Osteoblast (primary cell): ENCODE measurements at regions not wholly inside any gene's neighbourhood (a gene's known extent, or its start where the extent isn't known, plus 50 kb on each side); places are given as distances from the start of the nearest gene placed in this dataset.

Experiments used
- DNase-seq: peaks from one replicate; pipeline ENCODE4 v3.0.0; 2011; ENCODE audit warnings: low spot score, mixed read lengths; ENCODE audit not compliant: insufficient read length; ENCODE audit errors: missing footprints
- H2AFZ ChIP-seq: 2 replicates; pipeline ENCODE4 v1.6.0; 2011; ENCODE audit warnings: mild to moderate bottlenecking, low read length
- H3K27ac ChIP-seq: 2 replicates; pipeline ENCODE4 v1.5.1; 2011; ENCODE audit warnings: mild to moderate bottlenecking, low read depth, low read length, moderate library complexity
- H3K27me3 ChIP-seq: 2 replicates; pipeline ENCODE4 v1.6.0; 2012; ENCODE audit warnings: mild to moderate bottlenecking, control low read depth, inconsistent platforms, low read length, moderate library complexity; ENCODE audit not compliant: insufficient read depth
- H3K36me3 ChIP-seq: 2 replicates; pipeline ENCODE4 v1.5.1; 2011; ENCODE audit warnings: mild to moderate bottlenecking, low read length, control low read depth, moderate library complexity; ENCODE audit not compliant: insufficient read depth
- H3K4me1 ChIP-seq: 2 replicates; pipeline ENCODE4 v1.5.1; 2011; ENCODE audit warnings: mild to moderate bottlenecking, low read length, control low read depth, moderate library complexity; ENCODE audit not compliant: insufficient read depth
- H3K4me2 ChIP-seq: 2 replicates; pipeline ENCODE4 v1.6.0; 2011; ENCODE audit warnings: mild to moderate bottlenecking, low read length; ENCODE audit not compliant: insufficient read depth
- H3K4me3 ChIP-seq: fragments of 200-600 bp; sonication (generic); 3 replicates; pipeline ENCODE4 v1.5.1; 2012; ENCODE audit warnings: mild to moderate bottlenecking, low read length, inconsistent platforms; ENCODE audit not compliant: insufficient read depth
- H3K79me2 ChIP-seq: 2 replicates; pipeline ENCODE4 v1.6.0; 2012; ENCODE audit warnings: mild to moderate bottlenecking, low read length, control low read depth, inconsistent platforms; ENCODE audit not compliant: insufficient read depth
- H3K9me3 ChIP-seq: 2 replicates; pipeline ENCODE4 v1.5.1; 2011; ENCODE audit warnings: low read depth, low read length, control low read depth
- H4K20me1 ChIP-seq: 2 replicates; pipeline ENCODE4 v1.6.0; 2012; ENCODE audit warnings: mild to moderate bottlenecking, low read length, control low read depth; ENCODE audit not compliant: insufficient read depth
- CTCF ChIP-seq: IDR thresholded peaks from 2 replicates; pipeline ENCODE4 v1.5.1; 2011; ENCODE audit warnings: mild to moderate bottlenecking, low read depth, low read length, moderate library complexity; ENCODE audit errors: extremely low read depth

DNA sequence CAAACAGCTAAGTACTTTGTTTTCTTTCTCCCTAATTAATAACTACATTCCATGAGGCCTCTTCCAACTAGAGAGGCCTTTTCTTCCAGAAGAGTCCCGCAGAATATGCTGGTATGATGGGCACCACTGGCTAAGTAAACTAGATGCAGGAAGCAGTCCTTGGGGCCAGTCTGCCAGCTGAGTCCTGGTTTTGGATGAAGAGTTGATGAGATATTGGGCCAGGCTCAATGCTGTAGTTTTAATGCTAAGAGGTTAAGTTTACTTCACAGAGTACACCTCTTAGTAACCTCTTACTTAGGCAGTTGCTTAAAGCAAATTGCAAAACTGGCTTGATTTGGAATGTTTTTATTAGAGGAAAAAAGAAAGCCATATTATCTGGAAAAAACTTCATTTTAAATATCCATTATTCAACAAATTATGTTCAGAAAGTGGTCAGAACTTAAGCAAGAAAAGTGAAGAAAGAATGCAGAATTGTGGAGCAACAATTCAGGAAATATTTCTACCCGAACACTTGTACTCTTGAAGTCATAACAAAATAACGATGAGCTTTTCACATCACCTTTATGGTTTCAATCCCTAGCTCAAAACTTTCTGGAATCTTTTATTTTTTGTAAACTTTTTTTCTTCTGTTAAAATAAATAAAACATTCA lies 178.4 kb upstream of the CDIN1 start:
- TF ChIP-seq CTCF: no peak
- no peak overlapping the region for H3K27ac ChIP-seq
- H3K36me3 ChIP-seq: no peaks in the 10 kb centered on the region
- no peaks in the 10 kb centered on the region for H3K4me1 ChIP-seq
- H2AFZ ChIP-seq: peak overlapping the region; percentile 78
- peak overlapping the region; percentile 81 for H3K4me2 ChIP-seq
- H3K9me3 ChIP-seq: no peaks in the 10 kb centered on the region
- no peak overlapping the region for H3K4me3 ChIP-seq
- H3K79me2 ChIP-seq: no peaks in the 10 kb centered on the region
- H3K27me3 ChIP-seq: no peaks in the 10 kb centered on the region
- DNase-seq: no peak
- no peaks in the 10 kb centered on the region for H4K20me1 ChIP-seq

DNA sequence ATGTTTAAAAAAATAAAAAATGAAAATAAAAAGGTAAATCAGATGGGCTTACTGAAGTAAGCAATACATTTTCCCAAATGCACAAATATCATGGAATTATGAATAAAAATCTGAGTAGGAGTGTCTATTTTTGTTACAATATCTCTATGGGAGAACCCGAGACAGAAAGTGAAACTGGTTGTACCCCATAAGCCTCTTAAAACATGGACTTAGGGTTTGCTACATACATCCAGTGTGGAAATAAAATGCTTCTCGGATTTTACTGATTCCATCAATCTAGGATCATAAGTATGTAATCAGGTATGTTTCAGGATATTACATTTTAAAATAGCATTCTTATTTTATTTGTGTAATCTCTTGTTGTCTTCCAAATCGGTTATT lies 177.8 kb upstream of the CDIN1 start:
- H3K9me3 ChIP-seq: no peaks in the 10 kb centered on the region
- H3K4me3 ChIP-seq: peak overlapping the region; percentile 66
- no peaks in the 10 kb centered on the region for H4K20me1 ChIP-seq
- H3K79me2 ChIP-seq: no peaks in the 10 kb centered on the region
- H3K4me1 ChIP-seq: peaks cover 3% of the 10 kb centered on the region
- no peak for DNase-seq
- peak overlapping the region; percentile 83 for H2AFZ ChIP-seq
- H3K27ac ChIP-seq: peak overlapping the region; percentile 9
- no peak for TF ChIP-seq CTCF
- H3K27me3 ChIP-seq: no peaks in the 10 kb centered on the region
- peak overlapping the region; percentile 81 for H3K4me2 ChIP-seq
- H3K36me3 ChIP-seq: no peaks in the 10 kb centered on the region

DNA sequence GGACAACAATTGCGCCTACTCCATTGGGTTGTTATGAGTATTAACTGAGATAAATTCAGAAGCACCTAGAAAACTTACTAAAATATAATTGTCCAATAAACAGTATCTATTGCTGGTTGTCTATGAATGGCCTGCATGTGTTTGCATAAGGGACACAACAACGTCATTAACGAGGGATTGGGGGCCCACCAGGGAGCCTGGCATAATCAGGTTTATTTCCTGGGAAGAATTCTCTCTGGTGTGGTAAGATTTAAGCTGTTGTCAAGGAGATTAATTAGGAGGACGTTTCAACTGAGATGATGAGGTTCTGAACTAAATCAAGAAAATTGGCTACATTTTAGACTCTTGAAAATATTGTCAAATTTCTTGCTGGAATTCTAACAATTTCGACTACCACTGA lies 176.1 kb upstream of the CDIN1 start:
- peaks cover 19% of the 10 kb centered on the region for H3K4me1 ChIP-seq
- no peaks in the 10 kb centered on the region for H3K27me3 ChIP-seq
- H3K27ac ChIP-seq: no peak overlapping the region
- no peaks in the 10 kb centered on the region for H3K36me3 ChIP-seq
- H2AFZ ChIP-seq: no peak overlapping the region
- no peaks in the 10 kb centered on the region for H3K9me3 ChIP-seq
- TF ChIP-seq CTCF: no peak
- no peaks in the 10 kb centered on the region for H4K20me1 ChIP-seq
- H3K4me3 ChIP-seq: no peak overlapping the region
- no peak overlapping the region for H3K4me2 ChIP-seq
- H3K79me2 ChIP-seq: no peaks in the 10 kb centered on the region
- no peak for DNase-seq

DNA sequence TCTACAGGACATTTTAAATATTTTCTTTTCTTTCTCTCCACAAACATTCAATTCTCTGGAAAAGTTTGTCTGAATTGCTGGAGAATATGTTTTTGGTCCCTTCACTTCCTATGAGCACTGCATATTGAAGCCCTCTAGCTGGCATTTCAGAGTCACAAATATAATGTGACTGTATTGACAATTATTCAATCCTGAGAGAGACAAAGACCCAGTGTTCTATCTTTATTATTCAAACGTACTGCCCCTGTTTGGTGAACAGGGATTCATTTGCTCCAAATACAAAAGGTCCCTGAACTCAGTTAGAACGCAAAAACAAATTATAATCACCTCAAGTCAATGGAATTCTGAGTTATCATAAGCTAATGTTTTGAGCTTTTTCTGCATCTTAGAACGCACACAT lies 173.1 kb upstream of the CDIN1 start:
- Histone ChIP-seq H3K27ac (no peak overlapping the region), H3K27me3 (no peaks in the 10 kb centered on the region), H3K9me3 (no peaks in the 10 kb centered on the region), H3K4me3 (no peak overlapping the region), H3K4me2 (no peak overlapping the region), H3K79me2 (no peaks in the 10 kb centered on the region), H3K36me3 (no peaks in the 10 kb centered on the region), H4K20me1 (no peaks in the 10 kb centered on the region), H2AFZ (peak overlapping the region; percentile 7), H3K4me1 (peaks cover 19% of the 10 kb centered on the region)
- no peak for TF ChIP-seq CTCF
- no peak for DNase-seq
